Globus pallidus (tissue), 1 donor: ENCODE measurements at regions not wholly inside any gene's neighbourhood (a gene's known extent, or its start where the extent isn't known, plus 50 kb on each side); places are given as distances from the start of the nearest gene placed in this dataset.
A peak's percentile ranks its signal among the peaks of the same experiment; 100 is the strongest.
"Not testable (repeated sequence)": the region's sequence is repeated elsewhere in the genome, so short reads cannot be mapped to it uniquely, and the experiment has no call there.

Experiments
- DNase-seq: peaks from one replicate; pipeline ENCODE4 v3.0.0-alpha.2; 2015; ENCODE audit warnings: low spot score

GRCh38 chr2:242071377-242071776 lies 201.8 kb downstream of the RTP5 start:
- DNase-seq = peak; percentile 48

GRCh38 chr2:242071936-242072335 lies 202.4 kb downstream of the RTP5 start:
- DNase-seq = not testable (repeated sequence)

GRCh38 chr2:242075168-242075567 lies 205.6 kb downstream of the RTP5 start:
- no peak for DNase-seq

GRCh38 chr2:242075696-242076095 lies 206.2 kb downstream of the RTP5 start:
- DNase-seq = no peak

GRCh38 chr2:242076184-242076583 lies 206.7 kb downstream of the RTP5 start:
- not testable (repeated sequence) for DNase-seq

GRCh38 chr2:242078426-242078825 lies 208.9 kb downstream of the RTP5 start:
- not testable (repeated sequence) for DNase-seq

GRCh38 chr2:242079792-242080191 lies 210.3 kb downstream of the RTP5 start:
- not testable (repeated sequence) for DNase-seq

GRCh38 chr2:242080575-242081214 lies 211.2 kb downstream of the RTP5 start:
- not testable (repeated sequence) for DNase-seq

GRCh38 chr2:242084034-242084433 lies 214.5 kb downstream of the RTP5 start:
- DNase-seq = not testable (repeated sequence)

GRCh38 chr2:242085024-242085674 lies 215.6 kb downstream of the RTP5 start:
- DNase-seq = not testable (repeated sequence)

GRCh38 chr2:242085941-242086621 lies 216.6 kb downstream of the RTP5 start:
- peak; percentile 45 for DNase-seq

GRCh38 chr2:242088044-242088443 lies 218.5 kb downstream of the RTP5 start:
- DNase-seq = not testable (repeated sequence)

GRCh38 chr2:242088471-242089212 lies 219.1 kb downstream of the RTP5 start:
- peak; percentile 88 for DNase-seq

- not testable (repeated sequence) for DNase-seq
Measured at GRCh38 chr2:242089213-242089549, 219.7 kb downstream of the RTP5 start.

- not testable (repeated sequence) for DNase-seq
Measured at GRCh38 chr2:242097278-242097677, 227.7 kb downstream of the RTP5 start.

GRCh38 chr2:242098034-242098433 lies 228.5 kb downstream of the RTP5 start:
- no peak for DNase-seq

GRCh38 chr2:242098445-242099128 lies 229.1 kb downstream of the RTP5 start:
- DNase-seq = no peak

GRCh38 chr2:242103093-242103492 lies 233.6 kb downstream of the RTP5 start:
- DNase-seq = not testable (repeated sequence)

GRCh38 chr2:242104202-242104956 lies 234.8 kb downstream of the RTP5 start:
- DNase-seq = not testable (repeated sequence)

GRCh38 chr2:242107065-242107464 lies 237.5 kb downstream of the RTP5 start:
- DNase-seq = not testable (repeated sequence)
